ENCODE measurements at regions not wholly inside any gene's neighbourhood (a gene's known extent, or its start where the extent isn't known, plus 50 kb on each side); places are given as distances from the start of the nearest gene placed in this dataset.

DNA sequence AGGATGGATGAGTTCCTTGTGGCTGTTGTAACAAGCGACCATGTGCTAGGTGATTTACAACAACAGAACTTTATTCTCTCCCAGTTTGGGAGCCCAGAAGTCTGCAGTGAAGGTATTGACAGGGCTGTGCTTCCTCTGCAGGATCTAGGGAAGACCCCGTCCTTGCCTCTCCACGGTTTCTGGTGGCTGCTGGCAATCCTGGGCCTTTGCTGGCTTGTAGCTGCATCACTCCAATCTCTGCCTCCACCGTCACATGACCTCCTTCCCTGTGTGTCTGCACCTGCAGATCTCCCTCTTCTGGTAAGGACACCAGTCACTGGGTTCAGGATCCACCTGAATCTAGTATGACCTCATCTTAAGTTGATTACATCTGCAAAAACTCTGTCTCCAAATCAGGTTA is 115.6 kb downstream of the GLRX3 start:
- Histone ChIP-seq H3K4me1 (ENCODE audit: control insufficient read depth in 1 of 2, insufficient read depth in 1 of 2, low read depth in 1 of 2, low read length in 1 of 2) (no peaks in the 10 kb centered on the region), H3K27ac (no peak overlapping the region), H3K9me3 (no peaks in the 10 kb centered on the region), H3K4me3 (ENCODE audit: low read depth in 1 of 2, low read length in 1 of 2) (no peak overlapping the region), H3K36me3 (no peaks in the 10 kb centered on the region), H3K27me3 (no peaks in the 10 kb centered on the region)
- TF ChIP-seq, protein P1, sequence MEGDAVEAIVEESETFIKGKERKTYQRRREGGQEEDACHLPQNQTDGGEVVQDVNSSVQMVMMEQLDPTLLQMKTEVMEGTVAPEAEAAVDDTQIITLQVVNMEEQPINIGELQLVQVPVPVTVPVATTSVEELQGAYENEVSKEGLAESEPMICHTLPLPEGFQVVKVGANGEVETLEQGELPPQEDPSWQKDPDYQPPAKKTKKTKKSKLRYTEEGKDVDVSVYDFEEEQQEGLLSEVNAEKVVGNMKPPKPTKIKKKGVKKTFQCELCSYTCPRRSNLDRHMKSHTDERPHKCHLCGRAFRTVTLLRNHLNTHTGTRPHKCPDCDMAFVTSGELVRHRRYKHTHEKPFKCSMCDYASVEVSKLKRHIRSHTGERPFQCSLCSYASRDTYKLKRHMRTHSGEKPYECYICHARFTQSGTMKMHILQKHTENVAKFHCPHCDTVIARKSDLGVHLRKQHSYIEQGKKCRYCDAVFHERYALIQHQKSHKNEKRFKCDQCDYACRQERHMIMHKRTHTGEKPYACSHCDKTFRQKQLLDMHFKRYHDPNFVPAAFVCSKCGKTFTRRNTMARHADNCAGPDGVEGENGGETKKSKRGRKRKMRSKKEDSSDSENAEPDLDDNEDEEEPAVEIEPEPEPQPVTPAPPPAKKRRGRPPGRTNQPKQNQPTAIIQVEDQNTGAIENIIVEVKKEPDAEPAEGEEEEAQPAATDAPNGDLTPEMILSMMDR (IDR thresholded peaks at IDR 0.05), result no peak

DNA sequence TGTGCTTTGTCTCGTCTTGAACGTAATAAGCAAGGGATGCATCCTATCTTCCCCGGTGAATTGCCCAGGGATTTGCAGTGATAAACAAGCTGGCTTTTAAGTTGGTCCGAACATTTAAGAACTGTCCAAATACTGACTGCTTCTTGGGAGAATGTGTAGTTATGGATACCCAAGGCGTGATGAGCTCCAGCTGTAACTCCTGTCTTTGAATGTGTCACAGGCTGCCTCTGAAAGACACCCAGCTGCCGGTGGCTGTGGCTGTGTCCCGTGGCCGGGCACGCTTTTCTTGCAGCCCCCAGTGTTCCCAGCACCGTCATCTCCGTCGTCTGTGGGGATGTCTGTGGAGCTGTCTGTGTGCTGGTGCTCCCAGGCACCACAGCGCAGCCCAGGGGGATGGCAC is 118.1 kb downstream of the GLRX3 start:
- Histone ChIP-seq H3K27ac (no peak overlapping the region), H3K27me3 (no peaks in the 10 kb centered on the region), H3K4me3 (ENCODE audit: low read depth in 1 of 2, low read length in 1 of 2) (no peak overlapping the region), H3K36me3 (no peaks in the 10 kb centered on the region), H3K9me3 (no peaks in the 10 kb centered on the region), H3K4me1 (ENCODE audit: control insufficient read depth in 1 of 2, insufficient read depth in 1 of 2, low read depth in 1 of 2, low read length in 1 of 2) (no peaks in the 10 kb centered on the region)
- TF ChIP-seq, protein P1 (IDR thresholded peaks at IDR 0.05), result no peak

DNA sequence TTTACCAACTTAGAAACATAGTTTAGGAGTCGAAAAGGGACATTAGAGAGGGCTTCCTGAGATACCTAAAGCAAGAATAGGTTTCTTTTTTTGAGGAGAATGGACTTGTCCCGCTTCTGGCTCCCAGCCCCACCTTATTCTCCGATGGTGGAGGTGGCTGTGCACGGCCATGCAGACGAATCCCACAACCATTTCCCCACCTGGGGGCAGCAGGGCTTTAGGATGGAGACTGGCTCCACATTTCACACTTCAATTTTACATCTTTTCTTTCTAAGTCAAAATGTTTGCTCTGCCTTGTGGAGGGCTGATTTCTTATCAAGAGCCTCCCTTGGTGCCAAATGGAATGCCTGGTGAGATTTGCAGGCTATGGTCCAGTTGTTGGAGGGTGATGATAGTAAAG is 118.5 kb downstream of the GLRX3 start:
- Histone ChIP-seq H3K4me3 (ENCODE audit: low read depth in 1 of 2, low read length in 1 of 2) (no peak overlapping the region), H3K27me3 (no peaks in the 10 kb centered on the region), H3K36me3 (no peaks in the 10 kb centered on the region), H3K9me3 (no peaks in the 10 kb centered on the region), H3K4me1 (ENCODE audit: control insufficient read depth in 1 of 2, insufficient read depth in 1 of 2, low read depth in 1 of 2, low read length in 1 of 2) (no peaks in the 10 kb centered on the region), H3K27ac (no peak overlapping the region)
- TF ChIP-seq, protein P1 (IDR thresholded peaks at IDR 0.05), result no peak

DNA sequence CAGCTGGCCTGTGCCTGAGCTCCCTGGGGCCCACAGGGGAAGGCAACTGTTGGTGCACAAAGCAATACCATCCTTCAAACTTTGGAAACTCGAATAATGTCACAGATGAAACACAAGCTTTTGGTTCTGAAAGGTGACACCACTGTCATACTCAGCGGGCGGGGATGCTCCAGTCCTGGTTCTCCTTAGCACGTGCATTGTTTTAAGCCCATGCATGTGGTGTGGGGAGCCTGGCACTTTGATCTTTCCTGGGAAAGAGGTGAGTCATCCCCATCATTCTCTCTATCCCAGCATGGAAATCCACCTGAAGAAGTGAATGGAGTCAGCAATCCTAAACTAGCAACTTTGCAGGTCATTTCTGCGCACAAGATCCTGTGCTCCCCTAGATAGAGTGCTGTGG is 119.6 kb downstream of the GLRX3 start:
- H3K27me3 ChIP-seq, result no peaks in the 10 kb centered on the region

DNA sequence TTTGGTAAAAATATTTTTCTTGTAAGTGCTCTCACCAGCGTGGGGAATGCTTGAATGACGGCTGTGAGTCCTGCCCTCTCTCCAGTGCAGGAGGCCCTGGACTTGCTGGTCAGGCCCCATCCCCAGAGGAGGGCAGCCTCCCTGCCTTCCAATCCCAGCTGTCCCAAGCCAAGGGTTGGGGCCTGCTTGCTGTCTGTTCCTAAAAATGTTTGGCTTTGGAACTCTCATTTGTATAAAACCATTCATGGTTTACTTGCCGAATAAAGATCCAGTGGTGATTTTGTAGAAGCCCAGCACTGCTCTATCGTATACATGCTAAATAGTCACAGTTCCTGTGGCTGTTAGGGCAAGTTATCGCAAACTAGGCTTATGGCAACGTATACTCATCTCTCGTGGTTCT is 121.7 kb downstream of the GLRX3 start:
- H3K4me1 ChIP-seq (ENCODE audit: control insufficient read depth in 1 of 2, insufficient read depth in 1 of 2, low read depth in 1 of 2, low read length in 1 of 2), result no peaks in the 10 kb centered on the region
- H3K36me3 ChIP-seq, result no peaks in the 10 kb centered on the region
- TF ChIP-seq, protein P1 (IDR thresholded peaks at IDR 0.05), result no peak
- no peaks in the 10 kb centered on the region for H3K27me3 ChIP-seq
- H3K4me3 ChIP-seq (ENCODE audit: low read depth in 1 of 2, low read length in 1 of 2), result no peak overlapping the region
- no peak overlapping the region for H3K27ac ChIP-seq
- no peaks in the 10 kb centered on the region for H3K9me3 ChIP-seq

More for the DNA sequence above, 119.6 kb downstream of the GLRX3 start:
- Histone ChIP-seq H3K9me3 (no peaks in the 10 kb centered on the region), H3K27ac (no peak overlapping the region), H3K4me3 (ENCODE audit: low read depth in 1 of 2, low read length in 1 of 2) (no peak overlapping the region), H3K4me1 (ENCODE audit: control insufficient read depth in 1 of 2, insufficient read depth in 1 of 2, low read depth in 1 of 2, low read length in 1 of 2) (no peaks in the 10 kb centered on the region), H3K36me3 (no peaks in the 10 kb centered on the region)
- TF ChIP-seq, protein P1 (IDR thresholded peaks at IDR 0.05), result no peak

DNA sequence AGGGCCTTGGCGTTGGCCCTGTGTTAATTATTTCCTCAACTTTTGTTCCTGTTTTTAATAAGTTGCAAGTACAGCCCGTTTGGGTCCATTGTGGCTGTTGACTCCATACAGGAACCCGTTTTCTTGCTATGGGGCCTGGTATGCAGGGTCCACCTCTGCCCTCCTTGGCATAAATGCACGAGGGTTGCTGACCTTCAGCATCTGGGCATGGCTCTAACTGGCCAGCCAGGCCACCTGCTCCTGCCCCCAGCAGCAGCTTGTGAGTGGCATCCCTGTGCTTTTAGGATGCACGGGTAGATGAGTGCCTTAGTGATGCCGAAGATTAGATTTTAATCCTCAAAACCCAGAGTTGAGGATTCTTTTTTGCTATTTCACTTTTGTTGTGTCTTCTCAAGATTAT is 123.2 kb downstream of the GLRX3 start:
- H3K9me3 ChIP-seq, result no peaks in the 10 kb centered on the region
- H3K27ac ChIP-seq, result no peak overlapping the region
- no peaks in the 10 kb centered on the region for H3K4me1 ChIP-seq (ENCODE audit: control insufficient read depth in 1 of 2, insufficient read depth in 1 of 2, low read depth in 1 of 2, low read length in 1 of 2)
- no peaks in the 10 kb centered on the region for H3K36me3 ChIP-seq
- TF ChIP-seq, protein P1 (IDR thresholded peaks at IDR 0.05), result no peak
- no peaks in the 10 kb centered on the region for H3K27me3 ChIP-seq
- H3K4me3 ChIP-seq (ENCODE audit: low read depth in 1 of 2, low read length in 1 of 2), result no peak overlapping the region
